GM21423 (cell line): ENCODE measurements at regions not wholly inside any gene's neighbourhood (a gene's known extent, or its start where the extent isn't known, plus 50 kb on each side); places are given as distances from the start of the nearest gene placed in this dataset.

ENCODE experiments used
- ATAC-seq: cut with Tn5 transposase; IDR thresholded peaks from one replicate; pipeline ENCODE4 v1.9.1; 2021; ENCODE audit warnings: mild to moderate bottlenecking, moderate library complexity; ENCODE audit not compliant: unreplicated experiment

DNA sequence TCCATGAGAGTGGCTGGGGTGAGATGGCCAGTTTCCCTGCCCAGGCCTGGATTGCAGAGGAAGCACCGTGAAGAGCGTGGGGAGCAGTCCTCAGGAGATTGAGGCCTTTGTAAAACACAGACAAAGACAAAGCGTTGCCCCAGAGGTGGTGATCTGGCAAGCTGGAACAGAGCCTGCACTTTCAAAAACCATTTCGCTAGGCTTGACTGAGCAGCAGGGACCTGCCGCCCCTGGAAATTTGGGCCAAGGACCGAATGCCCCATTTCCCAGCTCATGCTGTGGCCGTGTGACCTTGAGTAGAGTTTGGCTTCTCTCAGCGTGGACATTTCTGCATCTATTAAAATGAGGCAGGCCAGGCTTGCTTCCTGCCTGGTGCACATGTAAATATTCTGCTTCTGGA lies 381.4 kb downstream of the BCOR start:
- no peak for ATAC-seq

DNA sequence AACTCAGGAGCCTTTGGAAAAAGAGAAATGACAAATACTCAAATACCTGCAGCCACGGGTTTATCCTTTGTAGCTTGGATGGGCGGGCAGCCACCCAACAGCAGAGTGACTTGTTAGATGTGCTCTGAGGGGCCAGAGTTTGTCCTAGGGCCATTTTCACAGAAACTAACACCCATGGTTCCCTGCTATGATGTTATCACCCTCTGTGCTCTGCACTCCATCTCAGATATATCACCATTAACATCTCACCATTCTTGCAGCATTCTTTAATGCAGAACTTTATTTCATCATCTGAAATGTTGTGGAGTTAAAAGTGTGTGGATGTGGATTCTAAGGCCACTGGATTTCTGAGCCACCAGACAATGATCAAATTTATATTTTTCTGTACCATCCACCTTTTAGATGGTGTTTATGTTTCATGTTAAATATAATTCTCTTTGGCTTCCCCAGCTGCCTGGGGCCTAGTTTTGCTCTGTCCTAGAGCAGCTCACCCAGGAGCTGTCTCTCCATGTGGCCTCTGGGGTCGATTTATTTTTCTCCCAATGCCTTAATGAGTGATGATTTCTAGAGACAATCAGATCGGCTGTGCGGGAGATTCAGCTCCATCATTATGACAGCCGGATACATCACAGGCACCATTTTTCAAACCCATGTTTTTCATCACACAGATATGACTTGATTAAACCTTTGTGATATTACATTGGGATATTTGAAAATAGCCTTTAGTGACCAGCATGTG lies 380.8 kb downstream of the BCOR start:
- ATAC-seq: no peak

DNA sequence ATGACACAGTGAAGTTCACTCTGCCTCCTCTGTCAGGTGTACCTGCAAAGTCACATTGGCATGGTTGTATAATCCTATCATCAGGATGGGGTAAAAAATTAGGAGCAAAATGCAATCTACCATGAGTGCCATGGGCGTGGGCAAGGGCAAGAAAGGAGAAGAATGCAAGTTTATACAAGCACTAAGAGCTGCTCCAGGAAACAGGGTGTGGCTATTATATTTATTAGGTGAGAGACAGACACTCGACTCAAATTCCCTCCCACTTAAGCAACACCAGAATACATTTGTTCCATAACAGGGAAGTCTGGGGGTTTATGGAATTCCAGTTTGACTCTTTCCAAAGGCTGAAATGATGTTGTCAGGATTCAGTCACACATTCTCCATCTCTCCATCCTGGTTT lies 378.8 kb downstream of the BCOR start:
- ATAC-seq: no peak

DNA sequence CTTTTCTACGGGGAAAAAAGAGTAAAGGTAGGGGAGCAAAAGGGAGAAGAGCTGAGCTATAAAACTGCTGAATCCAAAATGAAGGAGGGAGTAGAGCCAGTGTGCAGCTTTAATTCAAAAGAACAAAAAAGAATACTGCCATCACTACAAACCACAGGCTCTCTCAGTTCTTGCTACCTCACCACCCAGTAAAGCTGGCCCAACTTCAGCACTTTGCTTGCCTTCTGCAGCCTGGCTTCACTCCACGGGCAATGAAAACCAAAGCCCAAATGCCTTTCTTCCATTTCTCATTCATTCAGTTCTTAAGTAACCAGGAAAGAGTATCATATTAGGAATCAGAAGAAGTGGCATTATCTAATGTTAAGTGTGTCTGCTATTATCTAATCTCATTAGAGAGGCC lies 376.8 kb downstream of the BCOR start:
- no peak for ATAC-seq

DNA sequence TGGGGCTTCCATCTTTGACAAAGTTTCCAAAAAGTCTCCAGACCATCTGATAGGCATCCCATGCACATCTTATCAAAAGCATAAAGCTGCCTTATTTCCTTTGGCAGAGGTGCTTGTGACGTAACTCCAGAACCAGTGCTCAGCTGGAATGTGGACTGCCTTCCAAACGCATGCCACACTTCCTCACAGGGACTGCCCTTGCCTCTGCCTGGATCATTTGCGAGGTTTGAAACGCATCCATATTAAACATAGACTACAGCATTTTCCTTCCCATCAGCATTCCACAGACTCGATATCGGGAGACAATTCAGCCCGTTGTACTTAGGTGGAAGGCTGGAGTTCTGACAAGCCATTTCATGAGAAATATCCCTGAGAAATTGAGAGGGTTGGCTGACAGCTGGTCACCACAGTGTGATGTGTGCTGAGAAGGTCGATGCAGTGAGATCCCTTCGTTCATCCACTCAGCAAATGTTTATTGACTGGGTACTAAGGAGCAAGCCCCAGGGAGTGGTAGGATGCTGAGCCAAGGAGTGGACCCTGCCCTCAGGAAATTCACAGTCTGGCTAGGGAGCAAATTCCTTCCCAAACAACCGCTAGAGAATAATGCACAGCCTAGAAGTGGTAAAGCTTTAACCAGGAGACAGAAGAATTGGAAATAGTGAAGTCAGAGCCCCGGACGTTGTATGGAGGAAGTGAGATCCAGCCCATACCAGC lies 376.0 kb downstream of the BCOR start:
- no peak for ATAC-seq

DNA sequence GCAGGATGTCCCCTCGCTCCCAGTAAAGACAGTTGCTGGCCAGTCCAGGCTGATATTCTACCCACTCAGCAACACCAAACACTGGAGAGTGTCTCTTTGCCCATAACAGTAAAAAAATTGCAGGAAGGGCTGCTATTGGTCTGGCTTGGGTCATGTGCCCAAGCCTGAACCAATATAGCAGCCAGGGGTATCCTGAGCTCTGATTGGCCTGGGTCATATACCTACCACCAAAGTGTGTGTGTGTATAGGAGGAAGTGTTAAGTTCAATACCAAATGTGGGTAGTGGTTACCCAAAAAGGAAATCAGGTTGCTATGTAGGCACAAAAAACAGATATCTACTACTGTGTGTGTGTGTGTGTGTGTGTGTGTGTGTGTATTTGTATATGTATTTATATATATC lies 373.2 kb downstream of the BCOR start:
- ATAC-seq: no peak

DNA sequence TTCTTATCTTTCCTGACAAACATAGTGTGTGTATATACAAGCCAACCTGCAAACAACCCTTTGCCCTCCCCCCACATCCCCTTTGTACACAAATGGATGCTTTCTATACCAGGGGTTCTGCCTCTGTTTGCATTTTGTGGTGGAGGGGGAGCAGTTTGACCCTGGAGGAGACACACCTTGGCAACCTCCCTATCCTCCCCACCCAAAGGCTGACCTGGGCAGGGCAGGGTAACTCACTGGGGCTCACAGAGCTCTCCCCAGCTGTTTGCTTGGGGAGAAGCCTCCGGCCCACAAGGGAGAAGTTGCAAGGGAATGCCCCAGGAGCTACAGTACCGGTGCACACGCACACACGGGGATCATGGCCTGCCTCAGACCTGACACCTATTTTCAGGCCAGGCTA lies 372.6 kb downstream of the BCOR start:
- ATAC-seq: no peak

DNA sequence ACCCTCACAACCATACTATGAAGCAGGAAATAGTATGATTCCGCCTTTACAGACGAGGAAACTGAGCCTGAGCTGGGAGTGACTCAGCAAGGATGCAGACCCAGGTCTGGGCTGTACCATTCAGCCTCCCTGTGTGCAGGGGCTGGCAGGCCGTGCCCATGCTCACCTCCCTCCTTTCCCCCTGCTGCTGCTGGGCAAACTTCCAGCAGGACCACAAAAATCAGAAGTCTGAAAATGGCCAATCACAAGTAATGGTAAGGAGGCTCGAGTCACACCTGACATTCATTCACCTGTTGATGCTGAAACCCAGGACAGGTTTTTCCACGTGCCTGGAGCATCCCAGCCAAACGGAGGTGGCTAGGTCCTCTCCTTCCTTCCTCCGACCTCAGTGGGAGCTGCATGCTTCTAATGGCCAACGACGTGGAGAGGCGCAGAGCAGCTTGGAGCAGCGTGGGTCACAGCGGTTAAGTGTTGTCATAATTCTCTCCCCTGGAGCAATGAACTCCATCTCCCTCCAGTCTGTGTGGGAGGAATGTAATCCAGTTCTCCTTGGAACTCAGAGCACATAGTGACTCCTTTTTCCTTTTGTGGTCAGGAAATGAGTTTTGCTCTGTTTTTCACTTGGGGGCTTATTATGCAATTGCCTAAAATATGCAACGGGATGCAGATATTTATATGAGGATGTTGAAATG lies 371.7 kb downstream of the BCOR start:
- ATAC-seq: no peak

DNA sequence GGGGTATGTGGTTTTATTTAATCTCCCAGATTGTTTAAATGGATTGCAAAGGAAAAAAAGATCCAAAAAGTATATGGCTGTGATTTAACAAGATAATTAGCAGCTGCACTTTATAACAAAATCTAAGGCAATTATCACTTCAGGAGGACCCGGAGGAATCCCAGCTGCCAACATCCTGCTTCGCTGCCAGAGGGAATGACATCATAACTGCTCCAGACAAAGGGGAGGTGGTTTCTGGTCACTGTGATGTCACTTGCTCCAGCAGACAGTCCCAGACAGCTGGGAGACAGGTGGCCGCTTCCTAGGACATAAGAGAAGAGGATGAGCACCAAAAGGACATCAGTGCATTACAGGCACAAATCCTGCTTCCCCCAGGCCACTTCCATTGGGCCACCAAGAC lies 371.0 kb downstream of the BCOR start:
- ATAC-seq: no peak

DNA sequence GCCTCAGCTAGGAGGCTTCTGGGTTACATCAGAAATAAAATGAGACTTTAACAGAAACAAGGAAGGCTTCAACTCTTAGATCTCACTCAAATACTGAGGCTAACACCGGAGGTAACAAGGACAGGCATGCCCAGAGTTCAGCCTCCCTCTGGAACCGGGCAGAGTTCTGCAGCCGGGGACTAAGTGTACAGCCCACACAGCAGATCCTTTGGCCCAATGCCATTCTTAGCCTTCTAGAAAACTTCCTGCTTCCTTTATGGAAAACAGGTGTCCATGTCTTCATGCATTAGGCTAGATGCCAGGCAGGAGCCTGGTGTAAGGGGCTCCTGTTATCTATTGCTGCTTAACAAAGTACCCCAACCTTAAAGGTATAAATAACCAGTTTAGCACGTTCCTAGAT lies 369.7 kb downstream of the BCOR start:
- no peak for ATAC-seq

DNA sequence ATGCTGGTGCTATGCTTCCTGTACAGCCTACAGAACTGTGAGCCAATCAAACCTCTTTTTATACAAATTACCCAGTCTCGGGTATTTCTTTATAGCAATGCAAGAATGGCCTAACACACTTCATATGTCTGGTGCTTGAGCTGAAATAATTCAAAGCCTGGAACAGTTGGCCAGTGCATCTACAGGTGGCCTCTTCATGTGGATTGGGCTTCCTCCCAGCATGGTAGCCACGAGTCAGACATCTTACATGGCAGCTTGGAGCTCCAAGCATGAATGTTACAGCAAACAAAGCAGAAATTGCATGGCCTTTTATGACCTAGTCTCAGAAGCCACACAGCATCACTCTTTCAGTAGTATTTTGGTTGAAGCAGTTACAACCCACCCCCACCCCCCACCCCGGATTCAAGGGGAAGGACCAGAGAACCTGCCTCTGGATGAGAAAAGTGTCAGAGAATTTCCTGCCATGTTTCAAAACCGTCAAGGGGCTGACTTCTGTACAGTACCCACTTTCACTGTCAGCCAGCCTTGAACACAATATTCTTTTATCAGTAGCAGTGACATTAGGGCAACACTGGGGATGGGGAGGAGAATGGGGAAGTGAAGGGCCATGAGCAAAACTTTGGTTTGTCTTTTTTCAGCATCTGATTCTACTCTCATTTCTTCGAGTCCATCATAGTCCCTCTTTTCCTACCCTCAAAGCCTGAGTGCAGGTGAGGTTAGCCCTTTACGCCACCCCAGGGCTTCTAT lies 368.7 kb downstream of the BCOR start:
- ATAC-seq: no peak

DNA sequence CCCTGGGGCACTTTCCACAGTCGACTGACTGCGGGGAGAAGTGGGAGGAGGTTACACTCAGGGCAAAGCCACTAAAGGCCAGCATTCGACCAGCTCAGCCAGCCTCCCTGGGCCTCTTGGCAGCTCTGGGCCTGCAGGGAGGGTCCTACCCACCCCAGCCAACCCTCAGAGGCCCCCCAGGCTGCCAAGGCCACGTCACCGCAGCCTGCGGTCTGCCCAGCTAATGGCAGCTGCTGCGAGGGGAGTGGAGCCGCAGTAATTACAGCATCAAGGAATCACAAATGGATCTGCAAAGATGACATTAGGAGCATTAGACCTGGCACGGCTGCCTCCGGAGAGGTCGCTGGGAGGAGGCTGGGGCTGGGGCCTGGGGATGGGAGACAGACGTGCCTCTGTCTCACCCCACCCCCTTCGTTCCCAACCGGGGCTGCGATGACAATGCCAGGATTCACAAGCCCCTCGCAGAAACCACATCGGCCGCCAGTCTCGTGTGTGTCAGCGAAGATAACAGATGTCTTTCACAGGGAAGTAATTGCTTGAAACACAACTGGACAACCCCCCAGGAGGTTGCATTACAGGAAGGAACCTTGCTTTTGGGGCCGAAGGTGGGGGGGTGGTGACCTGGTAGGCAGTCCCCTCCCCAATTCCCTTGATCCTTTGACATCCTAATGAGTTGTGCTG lies 367.6 kb downstream of the BCOR start:
- ATAC-seq: no peak

DNA sequence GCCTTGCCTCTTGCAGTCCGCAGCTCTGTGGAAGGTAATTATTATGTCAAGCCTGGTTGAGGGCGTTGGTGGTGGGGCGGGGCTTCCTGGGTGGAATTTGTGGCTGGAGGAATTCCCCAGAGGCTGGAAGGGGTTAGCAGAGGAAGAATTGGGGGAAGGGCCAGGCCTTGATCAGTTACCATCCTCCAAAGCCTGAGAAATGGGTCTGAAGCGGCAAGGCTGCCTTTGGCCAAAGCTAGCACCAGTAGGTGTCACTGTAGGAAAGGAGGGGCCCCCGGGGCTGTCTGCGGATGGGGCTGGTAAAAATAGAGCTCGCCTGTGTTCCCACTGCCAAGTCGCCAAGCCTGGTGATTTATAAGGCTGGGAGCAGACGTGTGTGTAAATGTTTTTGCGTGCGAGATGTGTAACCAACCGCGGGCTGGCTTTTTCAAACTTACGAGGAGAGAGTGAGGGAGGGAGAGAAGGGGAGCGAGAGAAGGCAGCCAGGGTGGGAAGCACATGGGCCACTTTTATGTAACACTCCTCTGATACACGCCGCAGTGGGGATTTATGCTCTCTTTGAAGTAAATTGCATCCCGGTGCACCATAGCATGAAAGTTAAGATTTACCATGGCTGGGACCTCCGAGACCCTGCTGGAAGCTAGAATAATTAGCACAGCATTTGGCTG lies 367.0 kb downstream of the BCOR start:
- ATAC-seq: no peak

DNA sequence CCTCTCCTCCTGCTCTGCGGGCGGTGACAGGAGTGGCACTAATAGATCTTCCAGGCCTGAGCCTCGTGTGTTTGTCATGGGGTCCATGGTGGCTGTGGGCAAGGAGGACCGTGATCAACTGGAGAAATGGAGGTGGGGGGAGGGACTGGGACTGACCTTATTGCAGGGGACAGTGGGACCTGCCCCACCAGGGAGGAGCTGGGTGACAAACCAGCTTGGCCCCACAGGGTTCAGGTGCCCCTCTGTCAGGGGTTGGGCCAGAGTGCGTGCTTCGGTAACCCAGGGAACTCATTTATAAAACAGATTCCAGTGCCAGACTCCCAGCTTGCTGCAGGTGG lies 366.5 kb downstream of the BCOR start:
- ATAC-seq: no peak

DNA sequence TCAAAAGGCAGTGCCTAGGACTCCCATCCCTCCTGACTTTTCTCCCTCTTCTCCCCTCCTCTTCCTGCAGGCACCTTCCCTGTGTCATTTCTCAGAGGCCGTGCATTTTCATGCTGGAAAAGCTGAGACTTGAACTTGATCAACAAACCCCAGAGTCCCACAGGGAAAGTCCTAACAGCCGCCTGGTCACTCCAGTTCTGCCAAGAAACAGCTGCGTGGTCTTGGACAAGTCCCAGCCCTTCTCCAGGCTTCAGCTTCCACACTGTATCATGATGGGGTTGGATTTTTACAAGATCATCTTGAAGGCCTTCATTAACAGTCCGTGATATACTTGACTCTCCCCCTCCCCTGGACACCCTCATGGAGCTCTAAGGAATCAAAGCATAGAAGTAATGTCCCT lies 366.0 kb downstream of the BCOR start:
- ATAC-seq: no peak

DNA sequence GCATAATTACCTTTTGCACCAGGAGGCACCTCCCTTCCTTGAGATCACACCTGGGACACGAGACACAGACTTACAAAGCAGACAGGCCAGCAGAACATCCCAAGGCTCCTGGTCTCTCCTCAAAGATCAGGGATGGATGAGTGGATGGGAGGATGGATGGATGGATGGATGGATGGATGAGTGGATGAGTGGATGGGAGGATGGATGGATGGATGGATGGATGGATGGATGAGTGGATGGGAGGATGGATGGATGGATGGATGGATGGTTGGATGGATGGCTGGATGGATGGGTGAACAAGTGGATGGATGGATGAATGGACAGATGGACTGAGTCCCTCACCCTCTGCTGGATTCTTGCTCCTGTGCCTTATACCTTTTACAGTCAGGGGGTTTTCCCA lies 364.0 kb downstream of the BCOR start:
- no peak for ATAC-seq

DNA sequence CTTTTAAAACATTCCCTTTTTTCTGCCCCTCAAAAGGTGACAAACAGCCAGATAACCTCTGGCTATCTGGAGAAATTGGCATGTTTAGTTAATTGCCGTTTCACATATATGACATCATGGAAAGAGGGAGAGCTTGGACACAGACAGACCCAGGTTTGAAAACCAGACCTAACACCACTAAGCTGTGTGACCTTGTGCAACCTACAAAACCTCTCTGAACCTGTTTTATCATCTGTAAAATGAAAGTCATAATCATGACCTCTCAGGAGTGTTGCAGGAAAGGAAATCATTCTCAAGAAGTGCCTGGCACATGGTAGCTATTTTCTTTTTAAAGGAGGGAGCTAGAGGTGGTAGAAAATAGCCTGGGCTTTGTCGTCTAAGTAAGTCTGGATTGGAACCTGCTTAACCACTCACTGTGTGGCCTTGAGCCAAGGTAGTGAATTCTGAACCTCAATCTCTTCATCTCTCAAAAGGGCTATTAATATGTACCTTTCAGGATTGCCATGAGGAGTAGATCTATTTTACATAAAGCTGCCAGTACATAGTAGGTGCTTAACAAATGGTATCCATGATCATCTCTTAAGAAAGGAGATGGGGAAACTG lies 363.5 kb downstream of the BCOR start:
- ATAC-seq: no peak

DNA sequence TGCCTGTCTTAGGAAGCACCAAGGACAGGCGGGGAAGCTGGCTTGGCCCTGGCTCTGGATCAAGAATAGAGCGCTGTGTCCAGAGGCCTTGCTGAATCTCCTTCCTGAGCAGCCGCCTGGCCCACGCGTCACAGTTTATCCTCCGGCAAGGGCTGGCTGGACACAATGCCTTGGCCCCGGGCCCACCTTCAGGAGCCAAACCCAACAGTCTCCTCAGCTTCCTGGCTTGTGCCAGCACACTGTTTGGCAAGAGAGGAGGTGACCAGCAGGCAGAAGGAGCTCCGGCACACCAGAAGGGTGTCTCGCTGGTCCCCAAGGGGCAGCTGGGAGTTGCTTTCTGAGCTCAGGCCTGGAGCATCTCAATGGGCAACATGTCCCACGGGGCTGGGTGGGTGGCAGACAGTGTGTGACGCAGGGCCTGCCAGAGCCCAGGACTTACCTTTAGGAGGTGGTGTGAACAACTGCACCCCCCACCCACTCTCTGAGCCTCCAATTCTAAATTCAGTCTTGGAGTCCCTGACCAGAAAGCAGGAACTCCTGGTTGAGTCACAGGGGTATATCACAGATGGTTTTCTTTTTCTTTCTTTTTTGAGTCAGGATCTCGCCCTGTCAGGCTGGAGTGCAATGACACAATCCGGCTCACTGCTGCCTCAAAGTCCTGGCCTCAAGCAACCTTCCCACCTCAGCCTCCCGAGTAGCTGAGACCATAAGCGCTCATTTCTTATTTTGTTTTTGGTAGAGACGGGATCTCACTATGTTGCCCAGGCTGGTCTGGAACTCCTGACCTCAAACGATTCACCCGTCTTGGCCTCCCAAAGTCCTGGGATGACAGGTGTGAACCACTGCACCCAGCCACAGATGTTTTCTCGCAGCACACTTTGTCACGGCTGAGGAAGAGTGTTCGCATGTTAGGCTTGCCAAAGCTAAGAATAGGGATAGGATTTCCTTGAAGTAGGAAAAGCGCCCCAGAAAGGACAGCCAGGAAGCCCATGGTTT lies 361.2 kb downstream of the BCOR start:
- ATAC-seq: no peak

DNA sequence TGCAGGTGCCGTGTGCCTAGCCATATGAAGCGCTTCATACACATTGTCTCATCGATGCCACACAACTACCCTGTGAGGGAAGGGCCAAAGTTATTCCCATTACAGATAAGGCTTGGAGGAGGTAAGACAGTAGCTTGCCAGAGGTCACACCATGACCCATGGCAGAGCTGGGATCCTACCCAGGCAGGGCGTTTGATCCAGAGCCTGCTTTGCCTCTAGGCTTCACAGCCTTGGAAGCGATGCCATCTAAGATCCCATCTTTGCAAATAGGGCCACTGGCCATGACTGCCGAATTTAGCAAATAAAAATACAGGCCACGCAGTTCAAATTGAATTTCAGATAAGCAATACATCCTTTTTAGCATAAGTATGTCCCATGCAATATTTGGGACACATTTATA lies 358.2 kb downstream of the BCOR start:
- ATAC-seq: no peak
